SK-N-SH (cell line): ENCODE measurements at regions not wholly inside any gene's neighbourhood (a gene's known extent, or its start where the extent isn't known, plus 50 kb on each side); places are given as distances from the start of the nearest gene placed in this dataset.

Source experiments
- CHD2 ChIP-seq: fragments of 150-350 bp; IDR thresholded peaks from 2 replicates; pipeline ENCODE4 v1.6.1; 2018; ENCODE audit warnings: low read length; ENCODE audit not compliant: partially characterized antibody
- JUND ChIP-seq: IDR thresholded peaks from 2 replicates; pipeline ENCODE4 v1.4.0; 2012
- MAX ChIP-seq: IDR thresholded peaks from 2 replicates; pipeline ENCODE4 v1.4.0; 2012; ENCODE audit warnings: low read depth
- POLR2AphosphoS5 ChIP-seq: IDR thresholded peaks from 2 replicates; pipeline ENCODE4 v1.6.1; 2012; ENCODE audit warnings: low read depth, low read length
- RAD21 ChIP-seq: IDR thresholded peaks from 2 replicates; pipeline ENCODE4 v1.6.1; 2012; ENCODE audit warnings: mild to moderate bottlenecking, low read length
- SMC3 ChIP-seq: IDR thresholded peaks from 2 replicates; pipeline ENCODE4 v1.6.1; 2012; ENCODE audit warnings: low read depth, low read length, improper control_type of control experiment
- TAF1 ChIP-seq: IDR thresholded peaks from 2 replicates; pipeline ENCODE4 v1.6.1; 2012; ENCODE audit warnings: low read depth, mild to moderate bottlenecking, low read length, moderate library complexity, borderline replicate concordance
- USF2 ChIP-seq: fragments of 150-350 bp; IDR thresholded peaks from 2 replicates; pipeline ENCODE4 v1.6.1; 2017; ENCODE audit warnings: antibody characterized with exemption, low read length, low read depth, borderline replicate concordance
- YY1 ChIP-seq: IDR thresholded peaks from 2 replicates; pipeline ENCODE4 v1.4.0; 2012; ENCODE audit warnings: low read depth, mild to moderate bottlenecking
- TF ChIP-seq, protein P1 (sequence below): fragments of 200-600 bp; sonication (generic); IDR thresholded peaks from 2 replicates; pipeline ENCODE4 v1.6.1; 2017; ENCODE audit warnings: antibody characterized with exemption, mild to moderate bottlenecking, moderate library complexity
- TF ChIP-seq, protein P2 (sequence below): IDR thresholded peaks from 2 replicates; pipeline ENCODE4; 2012
- TF ChIP-seq, protein P3 (sequence below): fragments of 150-350 bp; IDR thresholded peaks from 2 replicates; pipeline ENCODE4 v1.6.1; 2016; ENCODE audit warnings: mild to moderate bottlenecking, low read depth, low read length

GRCh38 chr4:45580334-45580733 lies 543.5 kb downstream of the GABRG1 start:
- TF ChIP-seq POLR2AphosphoS5: no peak
- TF ChIP-seq, protein P1, sequence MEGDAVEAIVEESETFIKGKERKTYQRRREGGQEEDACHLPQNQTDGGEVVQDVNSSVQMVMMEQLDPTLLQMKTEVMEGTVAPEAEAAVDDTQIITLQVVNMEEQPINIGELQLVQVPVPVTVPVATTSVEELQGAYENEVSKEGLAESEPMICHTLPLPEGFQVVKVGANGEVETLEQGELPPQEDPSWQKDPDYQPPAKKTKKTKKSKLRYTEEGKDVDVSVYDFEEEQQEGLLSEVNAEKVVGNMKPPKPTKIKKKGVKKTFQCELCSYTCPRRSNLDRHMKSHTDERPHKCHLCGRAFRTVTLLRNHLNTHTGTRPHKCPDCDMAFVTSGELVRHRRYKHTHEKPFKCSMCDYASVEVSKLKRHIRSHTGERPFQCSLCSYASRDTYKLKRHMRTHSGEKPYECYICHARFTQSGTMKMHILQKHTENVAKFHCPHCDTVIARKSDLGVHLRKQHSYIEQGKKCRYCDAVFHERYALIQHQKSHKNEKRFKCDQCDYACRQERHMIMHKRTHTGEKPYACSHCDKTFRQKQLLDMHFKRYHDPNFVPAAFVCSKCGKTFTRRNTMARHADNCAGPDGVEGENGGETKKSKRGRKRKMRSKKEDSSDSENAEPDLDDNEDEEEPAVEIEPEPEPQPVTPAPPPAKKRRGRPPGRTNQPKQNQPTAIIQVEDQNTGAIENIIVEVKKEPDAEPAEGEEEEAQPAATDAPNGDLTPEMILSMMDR: no peak
- TF ChIP-seq TAF1: no peak
- no peak for TF ChIP-seq SMC3
- TF ChIP-seq MAX: no peak
- TF ChIP-seq JUND: no peak
- no peak for TF ChIP-seq CHD2
- TF ChIP-seq, protein P2, sequence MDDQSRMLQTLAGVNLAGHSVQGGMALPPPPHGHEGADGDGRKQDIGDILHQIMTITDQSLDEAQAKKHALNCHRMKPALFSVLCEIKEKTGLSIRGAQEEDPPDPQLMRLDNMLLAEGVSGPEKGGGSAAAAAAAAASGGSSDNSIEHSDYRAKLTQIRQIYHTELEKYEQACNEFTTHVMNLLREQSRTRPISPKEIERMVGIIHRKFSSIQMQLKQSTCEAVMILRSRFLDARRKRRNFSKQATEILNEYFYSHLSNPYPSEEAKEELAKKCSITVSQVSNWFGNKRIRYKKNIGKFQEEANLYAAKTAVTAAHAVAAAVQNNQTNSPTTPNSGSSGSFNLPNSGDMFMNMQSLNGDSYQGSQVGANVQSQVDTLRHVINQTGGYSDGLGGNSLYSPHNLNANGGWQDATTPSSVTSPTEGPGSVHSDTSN: no peak
- TF ChIP-seq USF2: no peak
- TF ChIP-seq, protein P3, sequence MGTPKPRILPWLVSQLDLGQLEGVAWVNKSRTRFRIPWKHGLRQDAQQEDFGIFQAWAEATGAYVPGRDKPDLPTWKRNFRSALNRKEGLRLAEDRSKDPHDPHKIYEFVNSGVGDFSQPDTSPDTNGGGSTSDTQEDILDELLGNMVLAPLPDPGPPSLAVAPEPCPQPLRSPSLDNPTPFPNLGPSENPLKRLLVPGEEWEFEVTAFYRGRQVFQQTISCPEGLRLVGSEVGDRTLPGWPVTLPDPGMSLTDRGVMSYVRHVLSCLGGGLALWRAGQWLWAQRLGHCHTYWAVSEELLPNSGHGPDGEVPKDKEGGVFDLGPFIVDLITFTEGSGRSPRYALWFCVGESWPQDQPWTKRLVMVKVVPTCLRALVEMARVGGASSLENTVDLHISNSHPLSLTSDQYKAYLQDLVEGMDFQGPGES: no peak
- no peak for TF ChIP-seq RAD21
- no peak for TF ChIP-seq YY1
